DMS53 treated with DMSO at 0.1 percent for 48 hours (cell line): ENCODE measurements at regions not wholly inside any gene's neighbourhood (a gene's known extent, or its start where the extent isn't known, plus 50 kb on each side); places are given as distances from the start of the nearest gene placed in this dataset.
"Not testable (repeated sequence)": the region's sequence is repeated elsewhere in the genome, so short reads cannot be mapped to it uniquely, and the experiment has no call there.

Experiments
- DNase-seq: peaks from one replicate; lab custom pipeline; 2025; ENCODE audit not compliant: unreplicated experiment; lab: John Stamatoyannopoulos, UW

GRCh38 chrX:98028691-98029090 lies 1145.0 kb downstream of the RPA4 start:
- DNase-seq = no peak

GRCh38 chrX:98029861-98030260 lies 1146.2 kb downstream of the RPA4 start:
- DNase-seq = no peak

- DNase-seq = peak; percentile 69
Measured at GRCh38 chrX:98057176-98057575, 1173.5 kb downstream of the RPA4 start.

GRCh38 chrX:98065151-98065550 lies 1181.4 kb downstream of the RPA4 start:
- peak; percentile 14 for DNase-seq

GRCh38 chrX:98067611-98068010 lies 1183.9 kb downstream of the RPA4 start:
- no peak for DNase-seq

GRCh38 chrX:98068024-98068580 lies 1184.4 kb downstream of the RPA4 start:
- no peak for DNase-seq

- no peak for DNase-seq
Measured at GRCh38 chrX:98071331-98071730, 1187.6 kb downstream of the RPA4 start.

GRCh38 chrX:98077440-98077839 lies 1193.7 kb downstream of the RPA4 start:
- no peak for DNase-seq

- DNase-seq = no peak
Measured at GRCh38 chrX:98111684-98112083, 1228.0 kb downstream of the RPA4 start.

GRCh38 chrX:98114021-98114420 lies 1230.3 kb downstream of the RPA4 start:
- DNase-seq = no peak

GRCh38 chrX:98141466-98141865 lies 1257.8 kb downstream of the RPA4 start:
- no peak for DNase-seq

GRCh38 chrX:98191003-98191402 lies 1307.3 kb downstream of the RPA4 start:
- DNase-seq = no peak

- DNase-seq = no peak
Measured at GRCh38 chrX:98194036-98194435, 1310.3 kb downstream of the RPA4 start.

GRCh38 chrX:98203800-98204199 lies 1320.1 kb downstream of the RPA4 start:
- no peak for DNase-seq

GRCh38 chrX:98207947-98208346 lies 1324.2 kb downstream of the RPA4 start:
- DNase-seq = no peak

GRCh38 chrX:98231003-98231402 lies 1347.3 kb downstream of the RPA4 start:
- DNase-seq = no peak

GRCh38 chrX:98240061-98240460 lies 1356.4 kb downstream of the RPA4 start:
- not testable (repeated sequence) for DNase-seq

- no peak for DNase-seq
Measured at GRCh38 chrX:98263135-98263534, 1379.4 kb downstream of the RPA4 start.

GRCh38 chrX:98289726-98290125 lies 1406.0 kb downstream of the RPA4 start:
- no peak for DNase-seq

GRCh38 chrX:98294310-98294709 lies 1410.6 kb downstream of the RPA4 start:
- no peak for DNase-seq

GRCh38 chrX:98296129-98296528 lies 1412.4 kb downstream of the RPA4 start:
- DNase-seq = no peak

GRCh38 chrX:98299785-98300184 lies 1416.1 kb downstream of the RPA4 start:
- DNase-seq = no peak

- DNase-seq = not testable (repeated sequence)
Measured at GRCh38 chrX:98300536-98300935, 1416.8 kb downstream of the RPA4 start.

- DNase-seq = no peak
Measured at GRCh38 chrX:98331407-98331806, 1447.7 kb downstream of the RPA4 start.
